ENCODE measurements at regions not wholly inside any gene's neighbourhood (a gene's known extent, or its start where the extent isn't known, plus 50 kb on each side); places are given as distances from the start of the nearest gene placed in this dataset.

GRCh38 chr5:162870966-162871365 is 566.4 kb upstream of the CCNG1 start:
- no peak for TF ChIP-seq POLR2AphosphoS5 (IDR thresholded peaks at IDR 0.05)
- no peak for TF ChIP-seq EP300 (IDR thresholded peaks at IDR 0.05)
- no peak for TF ChIP-seq CTCF (IDR thresholded peaks at IDR 0.05)
- no peak for TF ChIP-seq POLR2A (IDR thresholded peaks at IDR 0.05)
